G401 (cell line): ENCODE measurements at regions not wholly inside any gene's neighbourhood (a gene's known extent, or its start where the extent isn't known, plus 50 kb on each side); places are given as distances from the start of the nearest gene placed in this dataset.
"Not testable (repeated sequence)": the region's sequence is repeated elsewhere in the genome, so short reads cannot be mapped to it uniquely, and the experiment has no call there.

ENCODE experiments used
- DNase-seq: peaks from one replicate; pipeline ENCODE4 v3.0.0-alpha.2; 2015; ENCODE audit warnings: low spot score
- in situ Hi-C: cut with HindIII; loops from 2 replicates; pipeline ENCODE4 v1.10.0; 2016; ENCODE audit warnings: low sequenced_read_pairs, mixed read lengths

GRCh38 chr5:5755888-5756287 is 333.4 kb downstream of the ICE1 start:
- in situ Hi-C loops: no loop called here
- no peak for DNase-seq

DNA sequence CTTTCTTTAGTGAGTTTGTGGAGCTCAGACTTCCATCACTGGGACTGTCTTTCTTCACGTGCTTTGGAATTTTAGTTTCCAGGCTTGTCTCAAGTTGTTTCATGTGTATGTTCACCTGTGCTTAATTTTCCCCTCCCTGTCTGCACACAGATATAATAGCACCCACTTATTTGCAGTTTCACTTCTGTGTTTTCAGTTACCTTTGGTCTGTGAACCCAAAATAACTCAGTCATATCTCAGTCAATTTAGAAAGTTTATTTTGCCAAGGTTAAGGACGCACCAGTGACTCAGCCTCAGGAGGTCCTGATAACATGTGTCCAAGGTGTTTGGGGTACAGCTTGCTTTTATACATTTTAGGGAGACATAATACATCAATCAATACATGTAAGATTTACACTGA is 330.4 kb downstream of the ICE1 start:
- DNase-seq: no peak
- in situ Hi-C loops: no loop called here

GRCh38 chr5:5751987-5752386 is 329.5 kb downstream of the ICE1 start:
- in situ Hi-C loops: no loop called here
- no peak for DNase-seq

DNA sequence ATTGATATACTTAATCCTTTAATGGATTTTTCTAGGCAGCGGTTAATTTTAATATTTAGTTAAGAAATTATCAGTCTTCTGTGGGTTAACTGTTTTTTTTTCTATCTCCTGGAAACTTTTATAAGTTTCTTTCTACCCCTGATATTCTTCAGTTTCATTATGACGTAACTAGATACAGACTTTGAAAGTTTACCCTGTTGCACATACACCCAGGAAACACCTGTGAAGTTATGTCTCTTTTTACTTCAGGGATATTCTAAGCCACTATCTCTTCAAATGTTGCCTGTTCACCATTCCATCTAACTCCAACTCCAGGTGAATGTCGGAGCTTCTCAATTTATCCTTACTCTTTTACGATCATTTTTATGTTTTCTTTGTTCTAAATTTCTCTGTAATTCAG is 329.0 kb downstream of the ICE1 start:
- in situ Hi-C loops: no loop called here

GRCh38 chr5:5741418-5741817 is 318.9 kb downstream of the ICE1 start:
- in situ Hi-C loops: no loop called here
- DNase-seq: no peak

More for the DNA sequence above, 329.0 kb downstream of the ICE1 start:
- DNase-seq: no peak

- in situ Hi-C loops: no loop called here
- no peak for DNase-seq
Measured at GRCh38 chr5:5739490-5739945, 317.0 kb downstream of the ICE1 start.

- in situ Hi-C loops: no loop called here
- no peak for DNase-seq
Measured at GRCh38 chr5:5738797-5739489, 316.5 kb downstream of the ICE1 start.

- in situ Hi-C loops: no loop called here
- DNase-seq: no peak
Measured at GRCh38 chr5:5736007-5736406, 313.5 kb downstream of the ICE1 start.

- DNase-seq, in situ Hi-C loops: not testable (repeated sequence)
Measured at GRCh38 chr5:5733058-5733457, 310.6 kb downstream of the ICE1 start.

DNA sequence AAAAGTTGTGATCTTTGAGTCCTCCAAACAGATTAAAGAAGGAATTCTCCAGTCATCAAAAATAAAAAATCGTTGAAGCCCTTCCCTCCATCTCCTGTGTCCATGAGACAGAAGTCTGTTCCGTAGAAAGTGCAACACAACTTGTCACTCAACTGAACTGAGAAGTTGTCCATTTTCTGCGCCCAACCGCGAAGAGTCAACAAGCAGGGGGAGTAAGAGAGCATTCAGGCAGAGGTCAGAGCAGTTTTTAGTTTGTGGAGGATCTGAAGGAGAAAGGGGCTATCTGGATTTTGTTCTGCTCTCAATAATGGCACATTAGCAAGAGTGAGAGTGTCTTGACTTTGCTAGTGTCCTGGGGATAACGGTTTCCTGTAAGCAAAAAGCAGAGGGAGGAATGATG is 303.9 kb downstream of the ICE1 start:
- in situ Hi-C loops: no loop called here
- DNase-seq: no peak

DNA sequence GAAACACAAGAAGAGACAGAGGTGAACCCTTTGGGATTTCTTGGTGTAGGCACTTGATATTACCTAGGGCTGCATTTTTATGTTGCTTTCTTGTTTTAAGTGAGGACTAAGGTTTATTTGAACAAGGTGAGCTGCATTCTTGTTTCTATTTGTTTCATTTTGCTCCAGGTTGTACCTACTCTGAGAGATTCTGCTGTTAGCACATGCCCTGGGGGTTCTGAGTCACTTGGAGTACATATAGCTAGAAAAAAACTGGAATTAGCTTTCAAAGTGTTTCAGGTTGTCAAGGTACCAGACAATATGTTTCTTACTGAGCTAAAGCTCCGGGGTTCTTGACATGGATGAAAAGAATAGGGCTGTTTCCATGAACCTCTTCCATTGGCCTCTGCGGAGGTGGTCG is 299.4 kb downstream of the ICE1 start:
- in situ Hi-C loops: no loop called here
- DNase-seq: no peak

- in situ Hi-C loops: no loop called here
- no peak for DNase-seq
Measured at GRCh38 chr5:5719292-5719691, 296.8 kb downstream of the ICE1 start.

DNA sequence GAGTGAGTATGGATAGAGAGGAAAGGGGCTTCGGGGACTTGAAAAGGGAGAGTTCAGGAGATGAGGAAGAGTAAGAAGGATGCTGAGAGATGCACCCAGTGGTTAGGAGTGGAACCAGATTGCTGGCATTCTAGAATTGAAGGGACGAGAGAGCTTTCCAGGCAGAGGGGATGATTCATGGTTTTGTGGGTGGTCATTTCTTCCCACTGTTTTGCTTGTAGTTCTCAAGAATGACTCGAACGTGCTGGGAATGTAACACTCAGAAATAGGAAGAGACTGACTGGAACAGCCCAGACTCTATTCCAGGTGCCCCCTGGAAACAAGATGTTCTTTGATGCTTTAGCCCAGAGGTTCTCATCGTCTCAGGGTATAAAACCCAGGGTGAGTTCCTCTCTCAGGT is 294.2 kb downstream of the ICE1 start:
- no peak for DNase-seq
- in situ Hi-C loops: no loop called here

- DNase-seq: no peak
- in situ Hi-C loops: no loop called here
Measured at GRCh38 chr5:5711592-5711991, 289.1 kb downstream of the ICE1 start.

- no peak for DNase-seq
- in situ Hi-C loops: no loop called here
Measured at GRCh38 chr5:5711112-5711511, 288.6 kb downstream of the ICE1 start.

- DNase-seq: no peak
- in situ Hi-C loops: no loop called here
Measured at GRCh38 chr5:5710471-5710870, 288.0 kb downstream of the ICE1 start.

DNA sequence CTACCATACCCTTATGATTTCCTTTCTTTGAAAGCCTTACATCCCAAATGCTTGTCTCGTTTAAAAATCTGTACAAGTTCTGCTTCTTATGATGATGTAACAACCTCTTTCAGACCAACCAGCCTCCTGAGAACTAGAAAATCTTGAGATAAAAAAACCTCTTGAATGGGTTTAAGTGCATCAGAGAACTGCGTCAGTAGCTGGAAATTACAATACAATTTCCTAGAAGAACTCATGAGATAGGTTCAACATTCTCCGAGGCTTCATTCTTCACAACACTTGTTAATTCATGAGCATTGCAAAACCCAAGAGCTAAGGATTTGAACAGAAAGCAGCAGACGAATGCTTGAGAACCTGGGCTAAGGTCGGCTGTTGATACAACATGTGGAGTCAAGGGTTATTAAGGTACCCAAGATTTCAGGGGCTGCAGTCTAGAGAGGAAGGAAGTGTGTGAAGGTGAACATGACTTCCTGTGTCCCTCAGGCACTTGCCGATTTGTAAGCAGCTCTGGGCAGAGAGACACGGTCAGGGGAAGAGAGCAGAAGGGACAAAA is 286.0 kb downstream of the ICE1 start:
- no peak for DNase-seq
- in situ Hi-C loops: no loop called here

- DNase-seq: no peak
- in situ Hi-C loops: no loop called here
Measured at GRCh38 chr5:5705010-5705409, 282.5 kb downstream of the ICE1 start.

DNA sequence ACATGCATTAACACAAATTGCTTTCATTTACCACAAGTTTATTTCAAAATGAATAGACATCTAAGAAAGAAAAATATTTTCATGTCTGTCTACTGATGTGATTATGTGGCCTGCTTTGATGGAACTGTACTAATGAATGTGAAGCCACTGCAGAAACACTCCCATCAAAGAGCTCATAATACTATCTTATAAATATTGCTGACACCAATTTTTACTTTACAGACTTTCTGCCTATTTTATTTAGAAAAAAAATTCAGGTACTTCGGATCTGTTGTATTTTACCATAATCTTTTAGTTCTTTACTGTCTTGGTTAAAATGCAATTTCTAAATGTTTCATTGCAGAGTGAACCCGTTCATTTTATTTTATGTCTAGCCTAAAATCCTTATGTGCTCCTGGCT is 281.9 kb downstream of the ICE1 start:
- in situ Hi-C loops: no loop called here
- no peak for DNase-seq

DNA sequence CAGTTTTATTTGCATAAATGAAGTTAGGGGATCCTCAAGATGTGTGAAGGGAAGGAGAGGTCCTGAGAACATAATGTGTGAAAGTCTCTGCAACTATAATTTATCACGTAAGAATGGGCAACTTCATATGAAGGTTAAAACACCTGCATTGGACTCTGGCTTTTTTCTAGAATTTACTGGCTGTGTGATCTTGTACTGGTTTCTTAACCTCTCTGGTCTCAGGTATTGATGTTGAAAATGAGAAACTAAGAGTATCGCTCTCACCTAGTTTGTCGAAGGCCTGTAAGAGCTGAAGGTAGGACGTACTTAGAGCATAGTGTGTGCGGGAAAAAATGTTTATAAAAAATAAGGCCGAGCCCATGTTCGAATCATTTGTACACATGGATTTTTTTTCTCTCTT is 280.5 kb downstream of the ICE1 start:
- in situ Hi-C loops: no loop called here
- no peak for DNase-seq

DNA sequence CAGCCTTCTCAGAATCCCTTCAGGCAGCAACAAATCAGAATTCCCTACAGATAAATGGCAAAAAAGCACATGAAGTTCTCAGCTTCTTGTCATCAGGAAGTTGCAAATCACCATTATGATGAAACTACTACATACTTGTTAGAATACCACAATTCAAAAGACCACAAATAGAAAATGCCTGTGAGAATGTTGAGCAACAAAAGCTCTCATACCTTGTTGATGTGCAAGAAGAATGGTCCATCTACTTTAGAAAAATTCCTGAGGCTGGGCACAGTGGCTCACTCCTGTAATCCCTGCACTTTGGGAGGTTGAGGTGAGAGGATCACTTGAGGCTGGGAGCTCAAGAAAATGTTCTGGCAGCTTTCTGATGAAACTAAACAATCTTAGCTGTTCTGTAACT is 278.1 kb downstream of the ICE1 start:
- DNase-seq: no peak
- in situ Hi-C loops: no loop called here
